Stomach (tissue), 8 donors: ENCODE measurements at regions not wholly inside any gene's neighbourhood (a gene's known extent, or its start where the extent isn't known, plus 50 kb on each side); places are given as distances from the start of the nearest gene placed in this dataset.

ENCODE experiments used
- DNase-seq, 2 donors: peaks; one replicate each; pipeline versions ENCODE4 v3.0.0 to v3.0.0-alpha.2; 2013 to 2019
- H3K27ac ChIP-seq, 5 donors: fragments of 200-600 bp in 4 of 5; sonication (generic) in 4 of 5; one replicate each; pipeline ENCODE4 v1.5.1; 2013 to 2019; ENCODE audit warnings: mild to moderate bottlenecking in 1 of 5, moderate library complexity in 1 of 5
- H3K27me3 ChIP-seq, 3 donors: fragments of 200-600 bp; sonication (generic); one replicate each; pipeline ENCODE4 v1.5.1; 2017 to 2019; ENCODE audit warnings: mixed run types in 1 of 3
- H3K36me3 ChIP-seq, 4 donors: fragments of 200-600 bp; sonication (generic); 1 replicate in 3 of 4; 2 replicates in 1 of 4; pipeline ENCODE4 v1.5.1; 2016 to 2019
- H3K4me1 ChIP-seq, 4 donors: fragments of 200-600 bp; sonication (generic); one replicate each; pipeline ENCODE4 v1.5.1; 2016 to 2019
- H3K4me3 ChIP-seq, 4 donors: fragments of 200-600 bp; sonication (generic) in 3 of 4; one replicate each; pipeline ENCODE4 v1.5.1; 2016 to 2019; ENCODE audit warnings: mild to moderate bottlenecking in 1 of 4
- H3K9me3 ChIP-seq, 4 donors: fragments of 200-600 bp; sonication (generic); one replicate each; pipeline ENCODE4 v1.5.1; 2016 to 2019
- EP300 ChIP-seq: sonication (generic); formaldehyde crosslinking; IDR thresholded peaks from one replicate; pipeline ENCODE4 v1.6.1; 2017; ENCODE audit warnings: antibody characterized with exemption
- POLR2A ChIP-seq, 4 donors: fragments of 450-650 bp; IDR thresholded peaks; one replicate each; pipeline ENCODE4 v1.6.1; 2016; ENCODE audit warnings: antibody characterized with exemption in 4 of 4, control low read depth in 2 of 4, mild to moderate bottlenecking in 1 of 4, moderate library complexity in 1 of 4
- POLR2AphosphoS5 ChIP-seq, 3 donors: sonication (generic); formaldehyde crosslinking; IDR thresholded peaks; one replicate each; pipeline ENCODE4 v1.6.1; 2016; ENCODE audit warnings: antibody characterized with exemption in 3 of 3
- WGBS, 5 donors: extraction: QIAGEN DNeasy Blood & Tissue Kit in 3 of 5; methylation state at CpG; one replicate each; pipeline versions ENCODE4 v1.1.5 to v1.1.7; 2013 to 2018; 5-methylcytosine and 5-hydroxymethylcytosine counted together
- intact Hi-C: fragments of 100-400 bp; cut with DNase I; formaldehyde crosslinking; loops from one replicate; pipeline ENCODE4 v1.15.1; 2023; ENCODE audit warnings: low total_unique reads
- TF ChIP-seq, protein P1 (sequence below), 7 experiments: fragments of 450-650 bp in 4 of 7; fragments of 200-600 bp in 3 of 7; sonication (generic) in 3 of 7; IDR thresholded peaks; one replicate each; pipeline ENCODE4 v1.5.1; 2016 to 2019; ENCODE audit warnings: antibody characterized with exemption in 7 of 7, control low read depth in 2 of 7, mild to moderate bottlenecking in 1 of 7
- donor health status: healthy with polysubstance abuse.
- donor health status: Bipolar disorder and iron deficiency.
- donor health status: healthy.

DNA sequence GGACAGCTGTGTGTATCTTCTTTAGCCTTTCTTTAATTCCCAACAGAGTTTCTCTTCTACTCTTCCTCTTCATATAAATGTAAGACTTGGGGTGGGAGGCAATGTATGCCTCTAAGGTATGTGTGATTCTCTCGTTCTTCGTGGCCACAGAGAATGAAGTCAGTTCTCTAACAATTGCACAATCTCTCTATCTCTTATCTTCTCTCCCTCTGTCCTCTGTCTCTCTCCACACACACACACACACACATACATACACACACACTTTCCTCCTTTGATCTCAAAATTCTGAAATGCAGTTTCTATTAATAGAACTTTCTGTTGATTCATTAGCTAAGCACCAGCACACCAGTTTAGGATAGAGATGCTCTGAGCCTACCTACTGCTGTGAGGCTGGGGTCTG is 615.7 kb upstream of the SALL1 start:
- H3K27me3 ChIP-seq: peaks cover 0 to 6% (median 4%) of the 10 kb centered on the region in 3 donors
- H3K4me3 ChIP-seq: no peak overlapping the region
- TF ChIP-seq POLR2A (IDR thresholded peaks at IDR 0.05) (no peak), EP300 (no peak), POLR2AphosphoS5 (IDR thresholded peaks at IDR 0.05) (no peak)
- TF ChIP-seq, protein P1, sequence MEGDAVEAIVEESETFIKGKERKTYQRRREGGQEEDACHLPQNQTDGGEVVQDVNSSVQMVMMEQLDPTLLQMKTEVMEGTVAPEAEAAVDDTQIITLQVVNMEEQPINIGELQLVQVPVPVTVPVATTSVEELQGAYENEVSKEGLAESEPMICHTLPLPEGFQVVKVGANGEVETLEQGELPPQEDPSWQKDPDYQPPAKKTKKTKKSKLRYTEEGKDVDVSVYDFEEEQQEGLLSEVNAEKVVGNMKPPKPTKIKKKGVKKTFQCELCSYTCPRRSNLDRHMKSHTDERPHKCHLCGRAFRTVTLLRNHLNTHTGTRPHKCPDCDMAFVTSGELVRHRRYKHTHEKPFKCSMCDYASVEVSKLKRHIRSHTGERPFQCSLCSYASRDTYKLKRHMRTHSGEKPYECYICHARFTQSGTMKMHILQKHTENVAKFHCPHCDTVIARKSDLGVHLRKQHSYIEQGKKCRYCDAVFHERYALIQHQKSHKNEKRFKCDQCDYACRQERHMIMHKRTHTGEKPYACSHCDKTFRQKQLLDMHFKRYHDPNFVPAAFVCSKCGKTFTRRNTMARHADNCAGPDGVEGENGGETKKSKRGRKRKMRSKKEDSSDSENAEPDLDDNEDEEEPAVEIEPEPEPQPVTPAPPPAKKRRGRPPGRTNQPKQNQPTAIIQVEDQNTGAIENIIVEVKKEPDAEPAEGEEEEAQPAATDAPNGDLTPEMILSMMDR (IDR thresholded peaks at IDR 0.05): no peak
- no peaks in the 10 kb centered on the region for H3K36me3 ChIP-seq
- WGBS, 5 donors: 46 to 58% (median 54%) methylated on average over 2 of the region's 2 CpGs
- intact Hi-C loops: no loop called here
- no peaks in the 10 kb centered on the region for H3K9me3 ChIP-seq
- H3K4me1 ChIP-seq: peaks cover 0 to 10% (median 7%) of the 10 kb centered on the region in 4 donors
- no peak for DNase-seq
- H3K27ac ChIP-seq: no peak overlapping the region

DNA sequence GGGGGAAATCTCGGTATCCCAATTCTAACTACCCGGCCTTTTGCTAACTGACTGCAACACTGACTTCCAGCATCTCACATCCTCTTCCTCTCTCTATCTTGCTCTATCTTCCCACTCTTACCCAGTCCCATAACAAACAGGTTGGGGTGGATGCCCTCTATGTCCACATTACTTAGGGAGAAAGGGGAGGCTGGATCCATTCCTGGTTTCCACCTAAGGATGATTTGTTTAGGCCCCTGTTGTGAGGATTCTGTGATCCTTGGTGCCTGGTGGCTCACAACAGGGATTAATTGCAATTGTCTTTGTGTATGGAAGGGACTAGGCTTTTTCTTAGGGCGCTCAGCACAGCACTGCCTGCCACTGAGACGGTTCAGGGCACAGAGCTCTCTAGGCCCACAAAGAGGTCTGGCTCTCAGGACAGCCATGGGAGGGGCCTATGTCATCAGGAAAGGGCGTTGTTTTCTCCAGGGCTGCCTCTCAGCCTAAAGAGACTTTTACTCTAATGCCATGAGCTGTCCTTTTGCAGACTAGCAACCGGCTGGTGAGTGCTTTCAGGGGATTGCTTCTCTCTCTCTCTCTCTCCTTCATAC is 612.1 kb upstream of the SALL1 start:
- no peaks in the 10 kb centered on the region for H3K36me3 ChIP-seq
- WGBS, 5 donors: 62 to 77% (median 74%) methylated on average over 6 of the region's 6 CpGs
- no peak overlapping the region for H3K4me3 ChIP-seq
- peaks cover 0 to 19% (median 16%) of the 10 kb centered on the region in 4 donors for H3K4me1 ChIP-seq
- intact Hi-C loops: no loop called here
- no peak for TF ChIP-seq POLR2A (IDR thresholded peaks at IDR 0.05)
- no peak for TF ChIP-seq POLR2AphosphoS5 (IDR thresholded peaks at IDR 0.05)
- no peak for TF ChIP-seq EP300
- TF ChIP-seq, protein P1 (IDR thresholded peaks at IDR 0.05): no peak
- peaks cover 0 to 23% (median 4%) of the 10 kb centered on the region in 3 donors for H3K27me3 ChIP-seq
- peak overlapping the region in 3 of 5 donors; percentile 13 to 53 (median 51) for H3K27ac ChIP-seq
- DNase-seq: peak in 1 of 2 donors; percentile 35
- no peaks in the 10 kb centered on the region for H3K9me3 ChIP-seq

DNA sequence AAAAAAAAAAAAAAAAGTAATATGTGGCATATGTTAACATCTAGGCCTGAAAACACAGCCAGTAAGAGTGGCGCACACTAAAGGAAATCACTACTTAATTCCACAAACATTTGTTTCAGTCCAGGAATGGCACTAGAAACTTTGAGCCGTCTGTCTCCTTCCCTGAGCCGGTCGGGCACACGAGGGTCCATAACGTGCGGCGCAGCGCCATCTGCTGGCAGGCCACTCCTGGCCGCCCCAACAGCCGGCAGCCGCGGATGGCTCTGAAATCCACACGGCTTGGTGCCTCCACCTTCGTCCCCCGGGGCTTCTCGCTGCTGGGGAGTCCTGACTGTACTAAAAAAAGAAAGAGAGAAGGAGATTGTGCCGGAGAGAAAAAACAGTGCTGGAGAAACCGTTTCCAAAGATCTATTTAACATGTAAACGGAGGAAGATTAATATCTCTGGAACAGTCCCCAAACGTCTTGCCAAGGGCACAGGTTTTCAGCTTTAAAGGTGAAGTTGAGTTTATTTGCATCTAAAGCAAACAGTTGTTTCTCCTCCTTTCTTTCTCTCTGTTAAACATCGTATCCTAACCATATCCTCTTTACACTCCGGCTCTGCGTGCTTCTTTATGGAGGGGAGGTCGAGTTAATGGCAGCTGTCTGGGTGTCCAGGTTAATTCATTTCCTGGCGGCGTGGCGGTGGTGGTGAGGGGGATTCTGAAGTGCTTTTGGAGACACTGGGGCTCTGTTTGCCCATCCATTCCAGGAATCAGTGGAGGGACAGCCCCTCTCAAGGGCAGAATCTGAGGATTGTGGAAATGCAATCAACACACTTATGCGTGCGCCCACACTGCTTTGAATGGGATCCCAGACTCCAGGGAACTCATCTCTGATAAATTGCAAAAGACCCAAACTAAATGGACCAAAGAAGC is 611.3 kb upstream of the SALL1 start:
- DNase-seq: peak; percentile 85 to 93
- Histone ChIP-seq H3K27me3 (peaks cover 0 to 17% (median 0%) of the 10 kb centered on the region in 3 donors), H3K4me1 (peaks cover 0 to 19% (median 16%) of the 10 kb centered on the region in 4 donors), H3K27ac (peak overlapping the region in 4 of 5 donors; percentile 13 to 54 (median 52)), H3K36me3 (no peaks in the 10 kb centered on the region), H3K9me3 (no peaks in the 10 kb centered on the region), H3K4me3 (no peak overlapping the region)
- TF ChIP-seq, protein P1 (IDR thresholded peaks at IDR 0.05): peak in 5 of 7 experiments; percentile 71 to 90 (median 81)
- no peak for TF ChIP-seq POLR2A (IDR thresholded peaks at IDR 0.05)
- TF ChIP-seq EP300: no peak
- no peak for TF ChIP-seq POLR2AphosphoS5 (IDR thresholded peaks at IDR 0.05)
- intact Hi-C loops: no loop called here
- 16 to 20% (median 18%) methylated on average over 30 of the region's 30 CpGs for WGBS, 5 donors

DNA sequence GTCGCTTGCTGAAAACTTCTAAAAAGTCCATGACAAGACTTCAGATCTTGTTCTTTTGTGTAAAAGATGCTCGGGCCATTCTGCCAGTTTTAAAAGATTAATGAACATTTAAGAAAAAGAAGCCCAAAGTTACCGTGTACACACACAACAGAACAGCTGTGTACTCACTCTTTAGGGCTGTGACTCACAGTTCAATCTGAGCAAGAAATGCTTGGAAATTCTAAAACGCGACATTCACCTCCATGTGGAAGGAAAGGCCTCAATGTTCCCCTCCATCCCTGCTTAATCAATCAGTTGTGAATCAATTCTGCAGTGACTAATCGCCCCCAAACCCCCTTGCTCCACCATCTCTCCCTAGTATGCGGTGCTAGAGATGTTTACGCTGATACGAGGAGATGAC is 609.9 kb upstream of the SALL1 start:
- Histone ChIP-seq H3K4me3 (no peak overlapping the region), H3K27ac (peak overlapping the region in 3 of 5 donors; percentile 24 to 53 (median 51)), H3K36me3 (no peaks in the 10 kb centered on the region), H3K9me3 (no peaks in the 10 kb centered on the region), H3K4me1 (peaks cover 0 to 19% (median 16%) of the 10 kb centered on the region in 4 donors), H3K27me3 (peaks cover 0 to 26% (median 0%) of the 10 kb centered on the region in 3 donors)
- 33 to 47% (median 39%) methylated on average over 9 of the region's 9 CpGs for WGBS, 5 donors
- TF ChIP-seq POLR2A (IDR thresholded peaks at IDR 0.05) (no peak), EP300 (no peak), POLR2AphosphoS5 (IDR thresholded peaks at IDR 0.05) (no peak)
- TF ChIP-seq, protein P1 (IDR thresholded peaks at IDR 0.05): no peak
- intact Hi-C loops: no loop called here
- DNase-seq: no peak
